ENCODE measurements at regions not wholly inside any gene's neighbourhood (a gene's known extent, or its start where the extent isn't known, plus 50 kb on each side); places are given as distances from the start of the nearest gene placed in this dataset.

GRCh38 chr12:93103154-93103553 lies 174.1 kb upstream of the EEA1 start (continued):
- TF ChIP-seq ZNF462 (CRISPR knock-in tag; IDR thresholded peaks at IDR 0.05) (no peak), EZH2phosphoT487 (IDR thresholded peaks at IDR 0.05; ENCODE audit: unreplicated experiment) (no peak)
- TF ChIP-seq, protein P1, sequence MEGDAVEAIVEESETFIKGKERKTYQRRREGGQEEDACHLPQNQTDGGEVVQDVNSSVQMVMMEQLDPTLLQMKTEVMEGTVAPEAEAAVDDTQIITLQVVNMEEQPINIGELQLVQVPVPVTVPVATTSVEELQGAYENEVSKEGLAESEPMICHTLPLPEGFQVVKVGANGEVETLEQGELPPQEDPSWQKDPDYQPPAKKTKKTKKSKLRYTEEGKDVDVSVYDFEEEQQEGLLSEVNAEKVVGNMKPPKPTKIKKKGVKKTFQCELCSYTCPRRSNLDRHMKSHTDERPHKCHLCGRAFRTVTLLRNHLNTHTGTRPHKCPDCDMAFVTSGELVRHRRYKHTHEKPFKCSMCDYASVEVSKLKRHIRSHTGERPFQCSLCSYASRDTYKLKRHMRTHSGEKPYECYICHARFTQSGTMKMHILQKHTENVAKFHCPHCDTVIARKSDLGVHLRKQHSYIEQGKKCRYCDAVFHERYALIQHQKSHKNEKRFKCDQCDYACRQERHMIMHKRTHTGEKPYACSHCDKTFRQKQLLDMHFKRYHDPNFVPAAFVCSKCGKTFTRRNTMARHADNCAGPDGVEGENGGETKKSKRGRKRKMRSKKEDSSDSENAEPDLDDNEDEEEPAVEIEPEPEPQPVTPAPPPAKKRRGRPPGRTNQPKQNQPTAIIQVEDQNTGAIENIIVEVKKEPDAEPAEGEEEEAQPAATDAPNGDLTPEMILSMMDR (conservative IDR thresholded peaks at IDR 0.05; ENCODE audit: low read depth in 2 of 2) = no peak

DNA sequence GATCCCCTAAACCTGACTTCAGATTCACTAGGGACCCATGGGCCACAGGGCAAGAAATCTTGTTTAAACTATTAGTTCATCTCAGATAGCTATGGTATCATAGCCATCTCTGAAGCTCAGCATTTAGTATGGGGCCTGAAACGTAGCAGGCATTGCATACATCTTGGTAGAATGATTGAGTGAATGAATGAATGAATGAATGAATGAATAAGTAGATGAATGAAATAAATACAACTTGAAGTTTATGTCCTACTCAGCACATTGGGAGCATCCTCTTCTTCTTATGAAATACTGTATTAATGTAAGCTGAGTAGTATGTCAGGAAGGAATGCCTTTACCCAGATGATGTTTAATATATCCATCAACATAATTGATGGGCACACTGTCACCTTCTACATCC lies 175.4 kb upstream of the EEA1 start:
- ATAC-seq = no peak
- TF ChIP-seq EZH2 (IDR thresholded peaks at IDR 0.05; ENCODE audit: low read depth, unreplicated experiment) = no peak
- TF ChIP-seq POLR2AphosphoS5 (IDR thresholded peaks at IDR 0.05; ENCODE audit: low read depth) = no peak
- TF ChIP-seq NANOG (IDR thresholded peaks at IDR 0.05; ENCODE audit: borderline replicate concordance) = no peak
- TF ChIP-seq, protein P1 (conservative IDR thresholded peaks at IDR 0.05; ENCODE audit: low read depth in 2 of 2) = no peak
- peaks cover 2% of the 10 kb centered on the region for H3K27me3 Mint-ChIP-seq (ENCODE audit: insufficient read depth, low read depth, poor library complexity)
- H4K20me1 ChIP-seq (replicated peaks; ENCODE audit: insufficient read depth) = no peaks in the 10 kb centered on the region
- H3K36me3 ChIP-seq (ENCODE audit: insufficient read depth) = no peaks in the 10 kb centered on the region
- H3K4me3 Mint-ChIP-seq = no peak overlapping the region
- H3K4me2 ChIP-seq = no peak overlapping the region
- no peak overlapping the region for H3K4me3 ChIP-seq
- no peak overlapping the region for H2AFZ ChIP-seq
- no peaks in the 10 kb centered on the region for H3K4me1 ChIP-seq (ENCODE audit: insufficient read depth)
- H3K27ac Mint-ChIP-seq = no peak overlapping the region
- H3K27me3 ChIP-seq (ENCODE audit: insufficient read depth) = no peaks in the 10 kb centered on the region
- H3F3A ChIP-seq (replicated peaks; ENCODE audit: low read depth) = no peaks in the 10 kb centered on the region
- no peaks in the 10 kb centered on the region for H3K9me2 ChIP-seq (ENCODE audit: insufficient read depth)
- H3K9me3 Mint-ChIP-seq = no peaks in the 10 kb centered on the region
- no peak for DNase-seq (ENCODE audit: low spot score)
- H3K36me3 Mint-ChIP-seq (ENCODE audit: low read depth) = no peaks in the 10 kb centered on the region
- no peaks in the 10 kb centered on the region for H3K79me2 ChIP-seq (replicated peaks; ENCODE audit: insufficient read depth)
- peaks cover 9% of the 10 kb centered on the region; the same call in 2 of the 3 replicates for H3K4me1 Mint-ChIP-seq
- no peak overlapping the region for H3K27ac ChIP-seq (ENCODE audit: low read depth)
